HG02588 (cell line): ENCODE measurements at regions not wholly inside any gene's neighbourhood (a gene's known extent, or its start where the extent isn't known, plus 50 kb on each side); places are given as distances from the start of the nearest gene placed in this dataset.

Source experiments
- ATAC-seq: cut with Tn5 transposase; IDR thresholded peaks from one replicate; pipeline ENCODE4 v1.9.1; 2021; ENCODE audit warnings: mild to moderate bottlenecking, moderate library complexity; ENCODE audit not compliant: unreplicated experiment

DNA sequence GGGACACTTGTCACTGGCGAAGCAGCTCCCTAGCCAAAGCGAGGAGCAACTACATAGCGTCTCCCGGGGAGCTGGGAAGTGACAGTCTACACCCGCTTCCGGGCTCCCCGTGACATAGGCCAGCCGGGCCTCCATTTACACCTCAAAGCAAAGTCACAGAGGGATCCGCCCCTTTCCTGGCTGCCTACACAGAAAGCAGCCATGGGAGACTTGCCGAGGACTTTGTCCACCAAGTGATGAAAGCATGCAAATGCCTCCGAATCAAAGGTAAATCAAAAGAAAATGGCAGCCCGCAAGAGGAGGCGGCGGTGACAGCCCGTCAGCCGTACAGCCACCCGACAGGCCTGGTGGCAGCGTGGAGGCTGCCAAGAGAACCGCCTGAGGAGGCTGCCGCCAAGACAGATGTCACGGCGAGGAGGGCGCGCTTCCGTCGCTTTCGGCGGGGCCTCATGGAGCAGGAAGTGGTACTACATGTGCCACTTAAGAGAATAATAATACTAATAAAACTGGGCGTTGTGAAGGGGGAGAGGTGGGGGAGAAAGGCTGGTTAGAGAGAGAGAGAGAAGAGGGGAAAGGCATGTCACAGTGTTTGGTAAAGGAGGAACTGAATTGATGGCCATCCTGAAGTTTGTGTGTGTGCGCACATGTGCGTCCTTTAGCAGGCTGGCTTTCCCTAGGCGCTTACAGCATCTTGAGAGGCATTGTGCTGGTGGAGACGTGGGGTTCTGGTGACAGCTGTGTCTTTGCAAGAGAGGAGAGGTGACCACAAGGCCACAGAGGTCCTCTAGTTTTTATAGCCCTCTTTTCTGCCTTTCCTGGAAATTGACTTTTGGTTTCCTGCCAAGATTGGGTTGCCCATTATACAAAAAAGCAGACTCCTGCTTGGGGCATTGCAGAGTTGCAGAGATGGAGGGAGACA, 661.7 kb downstream of the VRK1 start:
- ATAC-seq = no peak

DNA sequence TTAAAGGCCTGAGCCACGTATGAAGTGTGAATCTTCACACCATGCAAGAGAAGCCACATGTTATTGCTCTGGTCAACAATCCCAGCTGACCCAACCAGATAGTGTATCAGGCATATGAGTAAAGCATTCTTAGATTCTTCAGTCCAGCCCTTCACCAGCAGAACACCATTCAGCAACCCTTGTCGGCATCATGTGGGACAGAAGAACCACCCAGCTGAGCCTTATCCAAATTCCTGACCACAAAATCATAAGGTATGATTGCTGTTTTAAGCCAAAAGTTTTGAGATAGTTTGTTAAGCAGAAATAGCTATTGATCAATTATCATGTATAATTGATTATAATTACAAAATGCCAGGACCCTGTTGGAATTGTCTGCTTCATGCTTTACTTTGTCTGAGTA, 664.9 kb downstream of the VRK1 start:
- no peak for ATAC-seq

DNA sequence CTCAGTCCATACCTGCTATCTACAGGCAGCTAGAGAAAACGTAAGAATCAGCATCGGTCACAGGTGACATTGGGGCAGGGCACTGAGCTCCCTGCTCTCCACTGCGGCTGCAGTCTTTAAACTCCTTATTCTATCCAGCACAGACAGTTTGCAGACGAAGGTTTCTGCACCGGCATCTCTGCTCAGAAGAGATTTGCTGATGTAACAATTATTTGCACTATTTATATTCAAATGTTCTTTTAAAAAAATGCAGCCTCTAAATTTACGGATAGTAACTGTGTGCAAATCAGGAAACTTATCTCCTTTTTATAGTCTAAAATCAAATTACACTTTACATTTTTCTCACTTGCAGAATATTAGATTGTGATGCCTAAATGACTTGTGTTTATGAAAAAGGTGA, 671.0 kb downstream of the VRK1 start:
- no peak for ATAC-seq

DNA sequence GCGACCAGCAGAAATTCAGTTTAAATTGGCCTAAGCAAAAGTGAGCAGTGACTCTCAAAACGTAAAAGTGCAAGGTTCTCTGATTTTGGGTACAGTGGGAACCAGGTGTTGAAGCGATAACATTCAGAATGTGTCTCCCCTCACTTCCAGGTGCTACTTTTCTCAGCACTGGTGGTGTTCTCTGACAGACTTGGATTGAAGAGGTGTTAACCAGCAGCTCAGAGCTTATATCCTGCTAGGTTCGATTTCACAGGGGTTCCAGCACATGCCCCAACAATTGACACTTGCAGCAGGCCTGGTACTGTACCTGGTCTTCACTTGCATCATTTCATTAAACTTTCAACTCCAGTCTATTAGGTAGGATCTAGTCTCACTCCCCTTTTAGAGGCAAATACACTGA, 680.2 kb downstream of the VRK1 start:
- ATAC-seq = no peak

DNA sequence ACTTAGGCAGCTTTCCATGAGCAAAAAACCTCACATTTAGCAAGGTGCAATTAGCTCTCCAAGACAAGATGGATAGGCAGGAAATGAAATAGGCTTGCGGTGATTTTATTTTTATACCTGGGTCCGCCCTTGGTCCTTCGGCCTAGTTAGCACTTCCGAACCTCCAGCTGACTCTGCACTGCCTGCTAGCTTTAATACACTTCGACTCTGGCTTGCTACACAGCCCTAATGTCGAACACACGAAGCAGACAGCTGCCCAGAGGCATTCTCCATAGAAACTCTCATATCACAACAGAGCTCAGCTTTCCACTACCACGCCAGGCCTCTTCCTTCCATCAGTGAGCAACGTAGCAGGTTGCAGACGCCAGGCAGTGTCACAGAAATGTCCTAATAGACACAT, 688.0 kb downstream of the VRK1 start:
- no peak for ATAC-seq

DNA sequence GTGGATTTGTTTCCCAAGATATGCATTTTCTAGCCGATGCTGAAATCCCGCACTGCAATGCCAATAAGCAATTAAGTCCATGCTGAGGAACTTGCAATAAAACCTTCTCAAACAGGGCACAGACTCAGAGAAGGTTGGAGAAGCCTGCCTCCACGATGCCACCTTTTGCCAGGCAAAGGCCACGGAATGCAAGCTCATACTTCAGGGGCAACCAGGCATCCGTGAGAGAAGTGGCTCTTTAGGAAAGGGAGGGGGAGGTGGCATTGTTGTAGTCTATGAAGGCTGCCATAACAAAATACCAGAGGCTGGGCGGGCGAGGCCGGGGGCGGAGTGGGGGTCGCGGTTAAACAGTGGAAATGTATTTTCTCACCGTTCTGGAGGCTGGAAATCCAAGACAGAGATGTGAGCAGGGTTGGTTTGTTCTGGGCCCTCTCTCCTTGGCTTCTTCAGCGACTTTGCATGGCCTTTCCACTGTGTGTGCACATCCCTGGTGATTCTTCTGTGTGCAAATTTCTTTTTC, 689.5 kb downstream of the VRK1 start:
- no peak for ATAC-seq

DNA sequence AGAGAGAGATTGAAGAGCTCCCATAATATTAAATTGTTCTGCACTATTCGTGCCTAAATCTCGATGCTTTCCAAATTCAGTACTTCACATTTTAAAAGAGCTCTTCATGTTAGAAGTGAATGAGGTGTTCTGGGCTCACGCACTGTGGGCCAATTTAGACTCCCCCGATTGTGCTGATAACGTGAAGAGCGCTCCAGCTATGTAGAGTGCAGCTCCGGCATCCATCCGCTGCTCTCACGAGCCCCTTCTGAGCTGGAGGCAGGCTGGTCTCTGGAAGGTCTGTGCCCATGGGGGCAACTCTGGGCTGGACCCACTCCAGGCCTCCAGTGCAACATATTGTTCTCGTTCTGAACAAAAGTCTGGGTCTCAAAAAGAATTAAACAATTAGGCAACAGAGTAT, 692.6 kb downstream of the VRK1 start:
- no peak for ATAC-seq

DNA sequence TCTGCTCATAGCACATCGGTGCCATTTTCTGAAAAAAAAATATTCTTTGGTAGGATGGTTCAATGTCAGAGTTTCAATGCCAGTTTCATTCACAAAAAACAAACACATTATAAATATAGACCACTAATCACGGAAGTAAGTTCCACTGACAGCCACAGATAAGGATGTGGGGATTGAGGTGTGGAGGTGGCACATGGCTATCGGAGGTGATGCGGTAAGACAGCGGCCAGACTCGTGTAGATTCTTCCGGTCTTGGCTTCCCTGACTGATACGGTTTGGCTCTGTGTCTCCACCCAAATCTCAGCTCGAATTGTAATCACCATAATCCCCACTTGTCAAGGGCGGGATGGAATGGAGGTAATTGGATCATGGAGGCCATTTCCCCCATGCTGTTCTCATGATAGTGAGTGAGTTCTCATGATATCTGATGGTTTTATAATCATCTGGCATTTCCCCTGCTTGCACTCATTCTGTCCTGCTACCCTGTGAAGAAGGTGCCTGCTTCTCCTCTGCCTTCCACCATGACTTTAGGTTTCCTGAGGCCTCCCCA, 693.4 kb downstream of the VRK1 start:
- no peak for ATAC-seq

DNA sequence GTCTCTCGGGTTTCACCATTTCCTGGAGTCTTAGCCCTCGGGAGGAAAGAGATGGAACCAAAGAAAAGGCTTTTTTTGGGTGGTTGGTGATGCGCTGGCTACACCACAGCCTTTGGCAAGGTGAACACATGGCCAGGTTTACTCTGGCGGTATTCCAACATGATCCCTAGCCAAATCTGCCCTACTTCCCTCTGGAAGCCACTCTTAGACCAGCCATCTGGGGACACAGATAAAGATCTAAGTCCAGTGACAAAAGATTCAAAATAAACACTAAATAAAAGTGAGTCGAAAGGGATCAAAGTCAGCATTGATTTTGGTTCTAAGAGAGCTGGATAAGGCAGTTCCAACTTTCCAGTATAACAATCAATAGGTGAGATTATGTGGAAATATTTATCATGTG, 694.5 kb downstream of the VRK1 start:
- ATAC-seq = no peak

DNA sequence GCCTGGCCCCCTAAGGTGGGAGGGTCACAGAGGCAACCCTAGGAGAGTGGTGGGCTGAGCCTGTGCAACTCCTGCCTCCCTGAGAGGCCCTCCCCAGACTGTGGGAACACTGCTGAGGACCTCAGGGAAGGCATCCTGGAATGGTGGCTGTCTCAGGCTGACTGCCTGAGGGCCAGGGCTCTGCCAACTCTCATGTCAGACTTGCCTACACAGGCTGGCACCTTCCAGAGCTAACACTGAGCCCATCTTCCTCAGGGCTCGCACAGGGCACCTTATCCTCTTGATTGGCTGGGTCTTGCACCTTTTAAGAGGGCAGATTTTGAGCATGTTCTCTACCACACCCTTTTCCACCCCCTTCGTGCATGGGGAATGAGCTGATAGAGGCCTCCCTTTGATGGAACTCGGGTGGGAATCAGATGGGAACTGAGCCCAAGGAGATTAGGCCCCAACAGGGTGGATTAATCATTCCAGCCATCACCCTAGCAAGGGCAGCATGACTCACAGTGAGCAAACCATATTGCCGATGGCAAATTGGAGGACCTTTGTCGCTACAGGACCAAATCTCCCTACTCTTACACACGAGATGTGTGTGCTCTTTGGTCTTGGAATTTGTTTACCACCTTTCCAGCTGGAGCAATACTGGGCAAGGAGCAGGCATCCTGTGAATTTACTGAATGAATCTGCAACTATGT, 702.8 kb downstream of the VRK1 start:
- ATAC-seq = no peak

DNA sequence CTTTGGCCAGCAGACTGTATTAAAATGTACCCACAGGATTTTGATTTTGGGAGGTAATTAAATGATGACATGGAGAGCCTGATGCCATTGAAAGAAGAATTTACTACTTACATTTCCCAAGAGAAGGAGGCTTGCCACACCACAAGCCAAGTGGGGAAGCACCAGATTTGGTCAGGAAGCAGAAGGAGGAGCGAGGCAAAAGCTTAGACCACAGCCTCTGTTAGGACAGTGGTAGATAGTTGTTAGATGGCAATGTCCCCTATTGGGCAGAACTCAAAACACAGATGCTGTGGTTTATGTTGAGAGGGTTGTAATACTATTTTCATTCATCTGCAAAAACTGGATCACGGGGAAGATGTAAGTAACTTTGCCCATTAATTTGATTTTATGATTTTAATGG, 709.4 kb downstream of the VRK1 start:
- ATAC-seq = no peak

DNA sequence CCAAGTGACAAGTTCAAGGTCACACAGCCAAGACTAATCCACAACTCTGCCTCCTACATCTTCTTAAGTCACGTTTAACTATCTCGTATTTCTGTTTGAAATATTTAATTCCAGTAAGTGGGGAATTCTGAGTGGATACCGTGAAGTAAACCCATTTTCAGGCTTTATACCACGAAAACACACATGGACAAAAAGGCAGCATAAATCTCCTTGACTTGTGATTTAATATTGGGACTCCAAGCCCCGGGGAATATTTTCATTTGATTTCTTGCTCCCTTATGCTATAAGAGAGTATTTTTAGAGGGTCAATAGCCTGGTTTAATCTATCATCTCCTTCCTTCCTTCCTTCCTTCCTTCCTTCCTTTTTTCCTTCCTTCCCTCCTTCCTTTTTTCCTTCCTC, 716.7 kb downstream of the VRK1 start:
- no peak for ATAC-seq

DNA sequence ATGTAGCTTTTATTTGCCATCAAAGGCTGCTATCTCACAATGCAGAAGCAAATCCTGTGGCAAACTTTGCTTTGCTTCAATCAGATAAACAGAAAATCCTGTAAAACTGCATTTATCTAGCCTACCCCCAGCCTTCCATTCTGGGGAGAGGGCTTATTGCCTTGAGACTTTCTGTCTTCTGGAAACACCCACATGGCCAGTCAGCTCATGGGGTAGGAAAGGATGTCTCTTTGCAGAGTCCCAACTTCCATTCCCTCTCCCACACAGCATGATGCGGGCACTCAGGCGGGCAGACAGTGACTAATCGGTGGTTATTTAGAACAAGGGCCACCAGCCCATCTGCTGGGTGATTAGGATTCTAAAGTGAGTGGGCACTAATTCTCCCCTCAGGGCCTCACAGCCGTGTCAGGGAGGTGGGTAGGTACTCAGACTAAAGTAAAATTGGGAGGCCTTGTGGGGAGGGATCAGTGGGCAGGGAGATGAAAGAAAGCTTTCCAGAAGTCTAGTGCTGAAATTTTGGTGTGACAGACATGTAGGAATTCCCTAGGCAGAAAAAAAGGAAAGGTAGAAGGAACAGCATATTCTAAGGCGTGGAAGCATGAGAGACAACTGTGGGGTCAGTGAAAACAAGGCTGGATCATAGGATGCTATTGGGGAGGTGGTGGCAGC, 720.5 kb downstream of the VRK1 start:
- ATAC-seq = no peak

DNA sequence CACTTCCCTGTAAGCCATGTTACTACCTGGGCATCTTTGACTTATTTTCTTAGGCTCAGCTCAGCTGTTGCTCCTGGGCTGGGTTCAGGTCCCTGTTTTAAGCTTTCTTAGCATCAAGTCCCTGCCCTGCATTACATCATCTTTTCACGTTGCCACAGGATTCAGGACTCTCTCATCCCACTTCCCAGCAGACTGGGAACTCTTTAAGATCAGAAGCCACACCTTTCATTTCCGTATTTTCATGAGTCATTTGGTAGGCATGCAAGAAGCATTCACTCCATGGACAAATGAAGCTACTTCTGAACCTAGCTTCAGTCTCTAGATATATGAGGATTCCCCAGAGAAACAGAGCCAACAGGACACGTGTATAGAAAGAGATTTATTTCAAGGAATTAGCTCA, 726.8 kb downstream of the VRK1 start:
- ATAC-seq = no peak

DNA sequence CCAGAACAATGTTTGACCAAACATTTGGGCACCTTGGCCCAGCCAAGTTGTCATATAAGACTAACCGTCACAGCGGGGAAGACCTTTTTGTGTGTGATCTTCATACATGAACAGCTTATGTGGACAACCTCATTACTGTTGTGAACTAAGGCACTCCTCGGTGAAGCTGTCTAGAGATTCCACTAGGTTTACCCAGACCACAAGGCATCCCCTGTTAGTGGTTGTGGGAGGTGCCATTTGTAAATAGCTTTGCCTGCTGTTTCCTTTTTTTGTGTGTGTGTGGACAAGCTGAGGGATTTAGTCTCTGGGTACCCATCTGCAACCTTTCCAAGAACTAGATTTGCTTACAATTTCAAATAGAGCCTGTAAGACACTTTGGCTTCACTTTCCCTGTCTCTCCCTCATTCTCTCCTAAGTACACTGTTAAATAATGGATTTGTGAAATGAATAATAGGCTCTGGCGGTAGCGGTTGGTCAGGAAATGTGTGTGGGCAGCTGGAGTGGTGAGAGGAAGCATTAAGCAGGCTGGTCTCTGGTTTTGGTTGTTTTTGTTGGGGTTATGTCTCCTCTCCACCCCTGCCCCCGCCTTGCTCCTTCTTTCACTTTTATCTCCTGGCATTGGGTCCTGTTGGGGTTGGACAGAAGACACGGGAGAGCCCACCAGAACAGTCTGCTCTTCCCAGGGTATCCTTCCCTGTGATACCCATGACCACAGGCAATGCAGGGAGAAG, 727.6 kb downstream of the VRK1 start:
- no peak for ATAC-seq

DNA sequence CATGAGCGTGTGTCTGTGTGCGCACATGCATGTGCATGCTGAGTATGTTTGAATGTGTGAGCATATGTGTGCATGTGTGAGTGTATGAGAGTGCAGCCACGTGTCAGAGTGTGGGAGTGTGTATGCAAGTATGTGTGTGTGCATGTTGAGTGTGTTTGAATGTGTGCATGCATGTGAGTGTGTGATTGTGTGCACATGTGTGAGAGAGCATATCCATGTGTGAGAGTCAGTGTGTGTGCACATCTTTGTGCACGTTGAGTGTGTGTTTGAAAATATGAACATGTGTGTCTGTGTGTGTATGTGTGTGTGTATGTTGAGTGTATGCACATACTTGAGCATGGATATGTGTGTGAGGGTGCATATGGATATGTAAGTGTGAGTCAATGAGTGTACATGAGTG, 730.8 kb downstream of the VRK1 start:
- no peak for ATAC-seq

DNA sequence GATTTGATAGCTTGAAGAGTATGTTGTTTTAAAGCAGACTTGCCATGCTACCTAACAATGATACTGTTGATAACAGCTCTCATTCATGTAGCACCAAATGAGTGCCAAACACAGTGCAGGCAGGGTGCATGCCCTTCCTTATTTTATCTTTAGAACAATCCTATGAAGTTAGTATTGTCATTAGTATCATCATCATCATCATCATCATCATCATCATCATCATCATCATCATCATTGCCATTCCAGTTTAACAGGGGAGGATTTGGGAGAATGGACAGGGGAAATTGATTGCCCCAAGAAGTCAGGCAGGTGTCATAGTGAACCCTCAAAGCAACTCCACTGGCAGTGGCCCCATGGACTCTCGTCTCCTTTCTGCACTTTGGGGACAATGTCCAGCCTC, 734.9 kb downstream of the VRK1 start:
- ATAC-seq = no peak

DNA sequence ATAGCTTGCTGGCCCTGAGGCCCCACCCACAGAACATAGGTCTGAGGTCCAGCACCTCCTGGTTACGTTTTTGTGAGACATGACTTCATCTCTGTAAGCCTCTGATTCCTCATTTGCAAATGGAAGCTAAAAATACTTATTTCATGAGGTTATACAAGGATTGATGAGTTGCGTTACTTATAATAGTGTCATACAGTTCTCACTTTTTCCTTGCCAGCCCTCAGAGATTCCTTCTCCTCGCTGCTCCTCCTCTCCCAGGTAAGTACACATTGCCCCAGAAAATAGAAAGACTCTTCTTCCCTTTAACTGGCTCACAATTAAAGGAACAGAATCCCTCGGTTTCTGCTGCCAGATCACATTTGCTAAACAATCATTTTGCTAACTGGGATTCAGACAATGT, 739.2 kb downstream of the VRK1 start:
- no peak for ATAC-seq

DNA sequence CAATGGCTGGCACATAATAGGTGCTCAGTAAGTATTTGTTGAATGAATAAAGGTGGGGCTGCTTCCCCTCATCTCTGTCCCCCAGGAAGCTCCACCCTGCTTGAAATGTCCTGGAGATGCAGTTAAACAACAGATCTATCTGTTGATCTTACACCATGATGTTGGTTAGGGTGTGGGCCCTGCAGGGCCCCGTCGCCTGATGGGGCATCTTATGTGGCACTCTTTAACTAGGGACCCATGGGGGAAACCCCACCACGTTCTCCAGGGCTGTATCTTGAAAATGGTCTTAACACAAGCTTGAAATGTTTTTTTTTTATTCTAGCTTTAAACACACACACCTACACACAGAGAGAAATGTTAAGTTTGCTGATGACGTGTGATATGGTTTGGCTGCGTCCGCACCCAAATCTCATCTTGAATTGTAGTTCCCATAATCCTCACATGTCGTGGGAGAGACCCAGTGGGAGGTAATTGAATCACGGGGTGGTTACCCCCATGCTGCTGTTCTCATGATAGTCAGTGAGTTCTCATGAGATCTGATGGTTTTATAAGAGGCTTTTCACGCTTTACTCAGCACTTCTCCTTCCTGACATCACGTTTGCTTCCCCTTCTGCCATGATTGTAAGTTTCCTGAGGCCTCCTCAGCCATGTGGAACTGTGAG, 741.7 kb downstream of the VRK1 start:
- no peak for ATAC-seq

DNA sequence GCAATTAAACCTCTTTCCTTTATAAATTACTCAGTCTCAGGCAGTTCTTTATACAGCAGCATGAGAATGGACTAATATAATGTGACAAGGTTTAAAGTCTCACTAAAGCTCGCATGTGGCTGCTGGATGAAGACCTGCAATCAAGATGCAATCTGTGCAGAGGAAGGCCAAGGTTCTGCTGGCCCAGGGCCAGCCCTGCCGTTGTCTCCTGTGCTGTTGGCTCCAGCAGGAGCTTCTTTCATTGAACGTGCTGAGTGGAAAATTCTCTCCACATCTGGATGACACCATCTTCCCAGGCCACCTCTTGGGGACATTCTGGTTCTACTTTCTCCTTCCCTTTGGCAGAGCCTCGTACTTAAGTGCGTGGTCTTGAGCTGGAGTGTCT, 742.2 kb downstream of the VRK1 start:
- ATAC-seq = no peak
